ENCODE measurements at regions not wholly inside any gene's neighbourhood (a gene's known extent, or its start where the extent isn't known, plus 50 kb on each side); places are given as distances from the start of the nearest gene placed in this dataset.

- DNase-seq: no peak
- intact Hi-C loops (cut with DNase I): no loop called here
- Histone ChIP-seq H3K9me3 (replicated peaks in 1 of 3) (no peaks in the 10 kb centered on the region), H3K27me3 (no peaks in the 10 kb centered on the region), H3K4me3 (no peak overlapping the region), H3K36me3 (replicated peaks in 1 of 2) (no peaks in the 10 kb centered on the region), H3K27ac (no peak overlapping the region), H3K4me1 (replicated peaks in 1 of 2) (peaks cover 5 to 12% of the 10 kb centered on the region in 2 donors)
- 84 to 92% (median 89%) methylated on average over 2 of the region's 2 CpGs for whole genome bisulfite sequencing, 4 donors
- TF ChIP-seq POLR2A (IDR thresholded peaks at IDR 0.05): no peak
- no peak for TF ChIP-seq CTCF (IDR thresholded peaks at IDR 0.05)
These were observed 84.6 kb upstream of the TRIM2 start for GRCh38 chr4:153119626-153120025.

DNA sequence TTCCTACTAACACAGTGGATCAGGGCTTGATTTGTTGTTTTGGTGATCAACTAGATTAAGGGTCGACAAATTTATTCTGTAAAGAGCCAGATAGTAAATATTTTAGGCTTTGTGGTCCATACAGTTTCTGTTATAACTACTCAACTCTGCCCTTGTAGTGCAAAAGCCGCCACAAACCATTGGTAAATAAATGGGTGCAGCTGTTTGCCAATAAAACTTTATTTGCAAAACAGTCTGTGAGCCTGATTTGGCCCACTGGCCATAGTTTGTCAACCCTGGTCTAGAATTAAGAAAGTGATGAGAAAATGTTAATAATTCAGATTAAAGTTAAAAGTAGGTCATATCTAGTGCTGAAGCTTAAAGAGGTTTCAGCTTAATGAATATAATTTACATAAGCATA lies 84.0 kb upstream of the TRIM2 start:
- WGBS, 4 donors: 90 to 94% (median 93%) methylated on average over 2 of the region's 2 CpGs
- Histone ChIP-seq H3K27me3 (no peaks in the 10 kb centered on the region), H3K27ac (no peak overlapping the region), H3K9me3 (replicated peaks in 1 of 3) (no peaks in the 10 kb centered on the region), H3K4me1 (replicated peaks in 1 of 2) (peaks cover 4 to 7% of the 10 kb centered on the region in 2 donors), H3K36me3 (replicated peaks in 1 of 2) (no peaks in the 10 kb centered on the region), H3K4me3 (no peak overlapping the region)
- intact Hi-C loops (cut with DNase I): no loop called here
- no peak for DNase-seq
- no peak for TF ChIP-seq POLR2A (IDR thresholded peaks at IDR 0.05)
- no peak for TF ChIP-seq CTCF (IDR thresholded peaks at IDR 0.05)

- no peak overlapping the region for H3K27ac ChIP-seq
- no peaks in the 10 kb centered on the region for H3K4me1 ChIP-seq (replicated peaks in 1 of 2)
- H3K9me3 ChIP-seq (replicated peaks in 1 of 3): no peaks in the 10 kb centered on the region
- no peaks in the 10 kb centered on the region for H3K36me3 ChIP-seq (replicated peaks in 1 of 2)
- TF ChIP-seq POLR2A (IDR thresholded peaks at IDR 0.05) (no peak), CTCF (IDR thresholded peaks at IDR 0.05) (no peak)
- intact Hi-C loops (cut with DNase I): no loop called here
- 87 to 92% (median 90%) methylated on average over 6 of the region's 6 CpGs for WGBS, 4 donors
- no peaks in the 10 kb centered on the region for H3K27me3 ChIP-seq
- no peak overlapping the region for H3K4me3 ChIP-seq
- DNase-seq: no peak
These were observed 81.4 kb upstream of the TRIM2 start for GRCh38 chr4:153122855-153123254.

DNA sequence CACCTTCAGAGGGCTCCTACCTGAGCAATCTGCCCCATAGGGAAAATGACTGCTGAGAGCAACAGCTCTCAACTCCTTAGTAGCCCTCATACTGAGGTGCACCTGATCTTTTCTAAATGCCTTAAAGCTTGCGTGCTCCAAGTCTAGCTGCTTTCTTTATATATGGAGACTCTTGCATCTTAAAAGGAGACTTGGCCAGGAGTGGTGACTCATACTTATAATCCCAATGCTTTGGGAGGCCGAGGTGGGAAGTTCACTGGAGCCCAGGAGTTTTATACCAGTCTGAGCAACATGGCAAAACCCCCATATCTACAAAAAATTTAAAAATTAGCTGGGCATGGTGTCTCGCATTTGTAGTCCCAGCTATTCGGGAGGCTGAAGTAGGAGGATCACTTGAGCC lies 78.1 kb upstream of the TRIM2 start:
- Histone ChIP-seq H3K4me1 (replicated peaks in 1 of 2) (no peaks in the 10 kb centered on the region), H3K9me3 (replicated peaks in 1 of 3) (no peaks in the 10 kb centered on the region), H3K36me3 (replicated peaks in 1 of 2) (no peaks in the 10 kb centered on the region), H3K4me3 (no peak overlapping the region), H3K27ac (no peak overlapping the region), H3K27me3 (no peaks in the 10 kb centered on the region)
- no peak for DNase-seq
- WGBS, 4 donors: 88 to 95% (median 91%) methylated on average over 4 of the region's 4 CpGs
- TF ChIP-seq POLR2A (IDR thresholded peaks at IDR 0.05): no peak
- no peak for TF ChIP-seq CTCF (IDR thresholded peaks at IDR 0.05)
- intact Hi-C loops (cut with DNase I): loop anchor here (5.0 kb wide), 2 partner anchors 44 to 279 kb away; no protein-coding TSS in a partner anchor

Data from adrenal gland (tissue), 9 donors.